ENCODE measurements at regions not wholly inside any gene's neighbourhood (a gene's known extent, or its start where the extent isn't known, plus 50 kb on each side); places are given as distances from the start of the nearest gene placed in this dataset.

DNA sequence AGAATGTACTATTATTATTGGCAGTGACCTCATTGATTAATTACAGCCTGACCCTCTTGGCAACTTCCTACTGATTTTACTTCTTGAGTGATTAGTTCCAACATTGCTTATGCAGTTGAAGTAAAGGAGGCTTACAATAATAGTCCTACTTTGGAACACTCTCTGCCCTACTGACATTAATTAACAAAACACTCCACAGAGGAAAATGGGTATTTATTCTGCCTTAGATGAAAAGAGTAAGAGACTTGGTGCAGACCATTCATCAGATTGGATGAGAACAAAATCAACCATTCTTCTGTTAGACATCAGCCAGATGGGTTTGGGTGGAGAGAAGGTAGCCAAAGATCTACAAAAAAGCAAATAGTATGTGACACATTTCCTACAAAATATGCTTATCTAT lies 363.8 kb downstream of the FAT3 start:
- H3K4me1 ChIP-seq = no peaks in the 10 kb centered on the region
- TF ChIP-seq, protein P1, sequence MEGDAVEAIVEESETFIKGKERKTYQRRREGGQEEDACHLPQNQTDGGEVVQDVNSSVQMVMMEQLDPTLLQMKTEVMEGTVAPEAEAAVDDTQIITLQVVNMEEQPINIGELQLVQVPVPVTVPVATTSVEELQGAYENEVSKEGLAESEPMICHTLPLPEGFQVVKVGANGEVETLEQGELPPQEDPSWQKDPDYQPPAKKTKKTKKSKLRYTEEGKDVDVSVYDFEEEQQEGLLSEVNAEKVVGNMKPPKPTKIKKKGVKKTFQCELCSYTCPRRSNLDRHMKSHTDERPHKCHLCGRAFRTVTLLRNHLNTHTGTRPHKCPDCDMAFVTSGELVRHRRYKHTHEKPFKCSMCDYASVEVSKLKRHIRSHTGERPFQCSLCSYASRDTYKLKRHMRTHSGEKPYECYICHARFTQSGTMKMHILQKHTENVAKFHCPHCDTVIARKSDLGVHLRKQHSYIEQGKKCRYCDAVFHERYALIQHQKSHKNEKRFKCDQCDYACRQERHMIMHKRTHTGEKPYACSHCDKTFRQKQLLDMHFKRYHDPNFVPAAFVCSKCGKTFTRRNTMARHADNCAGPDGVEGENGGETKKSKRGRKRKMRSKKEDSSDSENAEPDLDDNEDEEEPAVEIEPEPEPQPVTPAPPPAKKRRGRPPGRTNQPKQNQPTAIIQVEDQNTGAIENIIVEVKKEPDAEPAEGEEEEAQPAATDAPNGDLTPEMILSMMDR (IDR thresholded peaks at IDR 0.05) = no peak
- H3K36me3 ChIP-seq = no peaks in the 10 kb centered on the region
- no peak overlapping the region for H3K4me3 ChIP-seq
- no peaks in the 10 kb centered on the region for H3K9me3 ChIP-seq
- no peak overlapping the region for H3K27ac ChIP-seq
- H3K27me3 ChIP-seq = no peaks in the 10 kb centered on the region
- DNase-seq (ENCODE audit: low spot score) = no peak

DNA sequence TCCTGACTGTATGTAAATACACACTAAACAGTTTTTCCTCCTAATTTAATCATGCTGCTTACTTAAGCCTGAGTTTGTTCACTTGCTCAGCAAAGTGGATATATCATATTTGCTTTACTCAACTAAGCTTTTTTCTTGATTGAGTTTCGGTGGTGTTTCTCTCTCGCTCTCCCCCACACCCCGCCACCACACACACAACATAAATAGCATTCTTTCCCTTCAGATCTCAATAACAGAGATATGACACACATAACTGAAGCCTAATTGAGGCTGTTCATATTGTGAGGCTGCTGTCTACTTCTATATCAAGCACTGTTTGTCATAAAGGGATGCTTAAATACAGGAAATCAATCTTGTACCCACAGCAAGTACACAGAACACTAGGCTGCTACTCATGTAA lies 364.9 kb downstream of the FAT3 start:
- Histone ChIP-seq H3K4me1 (no peaks in the 10 kb centered on the region), H3K27me3 (no peaks in the 10 kb centered on the region), H3K4me3 (no peak overlapping the region), H3K36me3 (no peaks in the 10 kb centered on the region), H3K27ac (no peak overlapping the region), H3K9me3 (no peaks in the 10 kb centered on the region)
- DNase-seq (ENCODE audit: low spot score) = no peak
- TF ChIP-seq, protein P1 (IDR thresholded peaks at IDR 0.05) = no peak

DNA sequence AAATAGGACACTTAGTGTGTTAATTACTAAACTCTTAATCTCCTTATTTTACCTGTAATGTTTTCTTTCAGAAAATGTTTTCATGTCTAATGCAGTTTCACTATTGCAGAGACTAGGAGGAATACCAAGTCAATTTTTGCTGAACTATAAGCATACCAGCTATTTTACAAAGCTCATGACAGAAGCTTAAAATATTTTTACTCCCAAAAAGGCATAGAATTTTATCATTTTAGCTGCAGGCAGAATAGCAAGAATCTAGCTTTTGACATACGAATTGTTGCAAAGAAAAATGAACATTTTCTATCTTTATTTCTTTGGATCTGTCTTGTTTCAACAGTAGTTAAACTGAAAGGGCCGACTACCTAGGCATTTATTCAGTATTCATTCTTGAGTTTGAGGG lies 366.9 kb downstream of the FAT3 start:
- no peaks in the 10 kb centered on the region for H3K27me3 ChIP-seq
- H3K4me3 ChIP-seq = no peak overlapping the region
- H3K27ac ChIP-seq = no peak overlapping the region
- TF ChIP-seq, protein P1 (IDR thresholded peaks at IDR 0.05) = no peak
- no peaks in the 10 kb centered on the region for H3K36me3 ChIP-seq
- DNase-seq (ENCODE audit: low spot score) = no peak
- no peaks in the 10 kb centered on the region for H3K9me3 ChIP-seq
- H3K4me1 ChIP-seq = no peaks in the 10 kb centered on the region

DNA sequence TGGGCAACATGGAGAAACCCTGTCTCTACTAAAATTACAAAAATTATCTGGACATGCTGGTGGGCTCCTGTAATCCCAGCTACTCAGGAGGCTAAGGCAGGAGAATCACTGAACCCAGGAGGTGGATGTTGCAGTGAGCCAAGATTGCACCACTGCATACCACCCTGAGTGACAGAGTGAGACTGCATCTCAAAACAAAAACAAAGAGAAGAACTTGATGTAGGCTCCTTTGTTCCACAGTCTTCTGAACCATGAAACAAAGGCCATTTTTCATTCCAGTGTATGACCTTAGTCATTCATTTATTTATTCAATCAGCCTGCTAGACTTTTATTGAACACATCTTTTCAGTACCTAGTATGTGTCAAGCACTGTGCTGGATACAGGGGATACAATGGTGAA lies 369.6 kb downstream of the FAT3 start:
- Histone ChIP-seq H3K36me3 (no peaks in the 10 kb centered on the region), H3K4me3 (no peak overlapping the region), H3K27ac (no peak overlapping the region), H3K27me3 (no peaks in the 10 kb centered on the region), H3K4me1 (no peaks in the 10 kb centered on the region), H3K9me3 (no peaks in the 10 kb centered on the region)
- TF ChIP-seq, protein P1 (IDR thresholded peaks at IDR 0.05) = no peak
- no peak for DNase-seq (ENCODE audit: low spot score)

DNA sequence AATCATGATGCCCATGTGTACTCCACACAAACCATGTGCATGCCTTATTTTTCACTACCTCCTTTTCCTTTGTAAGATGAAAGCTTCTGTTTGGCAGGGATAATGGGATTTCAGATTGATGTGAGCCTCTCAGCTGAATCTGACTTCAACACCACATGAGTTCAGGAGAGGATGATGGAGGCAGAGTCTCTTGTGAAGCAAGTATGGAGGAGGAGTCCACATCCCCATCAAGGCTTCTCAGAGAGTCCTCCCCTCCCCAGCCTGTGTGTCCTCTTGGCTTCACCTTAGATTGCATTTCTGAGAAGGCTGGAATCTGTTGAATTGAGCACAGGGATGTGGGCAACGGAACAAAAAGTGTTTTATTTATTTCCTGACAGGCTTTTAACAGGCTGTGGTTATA lies 370.4 kb downstream of the FAT3 start:
- no peak overlapping the region for H3K4me3 ChIP-seq
- no peak overlapping the region for H3K27ac ChIP-seq
- no peaks in the 10 kb centered on the region for H3K36me3 ChIP-seq
- no peaks in the 10 kb centered on the region for H3K4me1 ChIP-seq
- H3K27me3 ChIP-seq = no peaks in the 10 kb centered on the region
- DNase-seq (ENCODE audit: low spot score) = no peak
- TF ChIP-seq, protein P1 (IDR thresholded peaks at IDR 0.05) = no peak
- H3K9me3 ChIP-seq = no peaks in the 10 kb centered on the region

DNA sequence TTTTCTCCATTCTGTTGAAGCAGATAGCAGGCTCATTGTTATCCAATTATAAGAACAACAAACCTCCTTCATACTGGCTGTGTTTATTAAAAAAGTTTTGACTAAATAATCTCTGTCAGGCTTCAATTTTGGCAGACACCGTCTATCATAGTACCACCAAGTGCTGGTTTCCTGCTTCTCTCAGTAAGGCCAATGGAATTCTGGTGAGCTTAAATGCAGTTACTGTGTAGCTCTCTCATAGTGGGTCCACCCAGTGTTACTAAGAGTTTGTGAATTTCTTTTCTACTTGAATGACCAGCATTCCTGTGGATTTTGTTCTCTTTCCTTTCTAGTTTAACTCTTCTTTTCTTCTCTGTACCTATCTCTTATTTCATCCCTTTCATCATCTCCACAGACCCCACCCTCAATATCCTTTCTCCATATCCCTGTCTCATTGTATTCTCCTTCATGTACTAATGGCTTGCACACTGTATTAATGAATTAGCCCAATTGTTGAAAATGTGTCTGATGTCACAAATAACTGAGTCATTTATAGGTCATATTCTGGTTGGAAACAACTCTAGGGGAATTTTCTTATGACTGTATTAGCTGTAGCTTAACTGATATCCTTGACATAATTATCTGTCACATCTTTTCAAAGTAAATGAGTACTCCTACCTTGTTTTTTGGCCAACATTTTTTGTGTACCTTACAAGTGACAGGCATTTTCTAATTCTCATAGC lies 372.1 kb downstream of the FAT3 start:
- no peaks in the 10 kb centered on the region for H3K4me1 ChIP-seq
- H3K27ac ChIP-seq = no peak overlapping the region
- no peaks in the 10 kb centered on the region for H3K27me3 ChIP-seq
- TF ChIP-seq, protein P1 (IDR thresholded peaks at IDR 0.05) = no peak
- no peaks in the 10 kb centered on the region for H3K36me3 ChIP-seq
- no peak overlapping the region for H3K4me3 ChIP-seq
- DNase-seq (ENCODE audit: low spot score) = no peak
- H3K9me3 ChIP-seq = no peaks in the 10 kb centered on the region

All from right atrium auricular region (tissue), 2 donors.